GM12892 (cell line): ENCODE measurements at regions not wholly inside any gene's neighbourhood (a gene's known extent, or its start where the extent isn't known, plus 50 kb on each side); places are given as distances from the start of the nearest gene placed in this dataset.

Experiments used
- POLR2A ChIP-seq: IDR thresholded peaks from 2 replicates; pipeline ENCODE4 v1.6.1; 2011; ENCODE audit warnings: low read depth, low read length, control low read depth
- TAF1 ChIP-seq: IDR thresholded peaks from 2 replicates; pipeline ENCODE4 v1.6.1; 2011; ENCODE audit warnings: low read depth, mild to moderate bottlenecking, control low read depth, low read length, borderline replicate concordance

DNA sequence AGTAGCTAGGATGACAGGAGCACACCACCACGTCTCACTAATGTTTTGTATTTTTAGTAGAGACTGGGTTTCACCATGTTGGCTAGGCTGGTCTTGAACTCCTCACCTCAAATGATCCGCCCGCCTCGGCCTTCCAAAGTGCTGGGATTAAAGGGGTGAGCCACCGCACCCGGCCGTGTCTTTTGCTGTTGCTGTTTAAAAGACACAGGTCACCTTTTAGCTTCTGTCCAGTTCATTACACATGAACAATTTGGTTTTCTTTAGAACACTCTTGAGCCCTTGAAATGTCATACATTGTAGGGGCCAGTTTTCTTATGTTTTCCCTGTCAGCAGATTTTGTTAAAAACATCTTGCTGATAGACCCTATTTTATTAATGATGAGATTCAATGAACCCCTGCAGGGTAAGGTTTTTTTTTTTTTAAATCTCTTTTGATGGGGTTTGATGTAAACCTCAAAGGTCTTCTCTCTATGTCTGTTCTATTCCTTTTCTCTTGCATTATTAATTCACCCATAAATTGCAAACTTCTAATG lies 61.0 kb upstream of the AGPS start:
- TF ChIP-seq POLR2A (no peak), TAF1 (no peak)
